Thoracic aorta (tissue), 2 donors: ENCODE measurements at regions not wholly inside any gene's neighbourhood (a gene's known extent, or its start where the extent isn't known, plus 50 kb on each side); places are given as distances from the start of the nearest gene placed in this dataset.

Source experiments
- ATAC-seq: fragments of 150-250 bp; one replicate; pipeline ENCODE4 v1.8.0; 2017; ENCODE audit warnings: low read depth; ENCODE audit not compliant: insufficient number of reproducible peaks, low FRiP score
- DNase-seq: peaks from one replicate; pipeline ENCODE4 v3.0.0-alpha.2; 2020; ENCODE audit warnings: low spot score
- H3K27ac ChIP-seq, 2 donors: fragments of 200-600 bp; sonication (generic); 1 replicate in 1 of 2; 2 replicates in 1 of 2; pipeline ENCODE4 v1.5.1; 2016; ENCODE audit warnings: mild to moderate bottlenecking in 2 of 2, moderate library complexity in 2 of 2
- H3K27me3 ChIP-seq: fragments of 200-600 bp; sonication (generic); replicated peaks from 2 replicates; pipeline ENCODE4 v1.6.0; 2016; ENCODE audit warnings: mild to moderate bottlenecking; ENCODE audit not compliant: insufficient read depth
- H3K36me3 ChIP-seq: fragments of 200-600 bp; sonication (generic); one replicate; pipeline ENCODE4 v1.5.1; 2016
- H3K4me1 ChIP-seq, 2 donors: fragments of 200-600 bp; sonication (generic); 1 replicate in 1 of 2; 2 replicates in 1 of 2; pipeline versions ENCODE4 v1.5.1 to v1.6.0; 2016; ENCODE audit warnings: low read depth in 2 of 2, mild to moderate bottlenecking in 1 of 2; ENCODE audit not compliant: control insufficient read depth in 1 of 2
- H3K4me3 ChIP-seq: fragments of 200-600 bp; sonication (generic); 2 replicates; pipeline ENCODE4 v1.5.1; 2016; ENCODE audit warnings: mild to moderate bottlenecking
- H3K9me3 ChIP-seq: fragments of 200-600 bp; sonication (generic); 2 replicates; pipeline ENCODE4 v1.5.1; 2016
- TF ChIP-seq, protein P1 (sequence below): fragments of 200-600 bp; sonication (generic); IDR thresholded peaks from one replicate; pipeline ENCODE4 v1.5.1; 2019; ENCODE audit warnings: antibody characterized with exemption

DNA sequence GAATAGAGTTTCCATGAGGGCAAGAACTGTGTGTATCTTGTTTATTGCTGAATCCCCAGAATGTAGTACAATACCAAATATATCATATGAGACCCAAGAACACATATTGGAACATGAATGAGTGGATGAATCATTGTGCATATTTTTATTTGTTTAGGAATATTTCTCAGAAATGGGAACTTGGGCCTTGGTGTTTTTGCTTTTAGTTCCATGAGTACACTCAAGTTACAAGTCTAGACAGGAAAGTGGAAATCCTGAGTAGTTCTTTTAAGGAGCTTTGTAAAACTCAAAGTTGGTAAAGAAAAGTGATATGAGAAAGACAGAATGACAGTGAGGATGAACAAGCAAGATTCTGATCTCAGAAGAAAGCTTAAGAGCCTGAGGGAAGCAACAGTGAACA, 647.0 kb downstream of the EFNA5 start:
- Histone ChIP-seq H3K4me3 (no peak overlapping the region), H3K9me3 (no peaks in the 10 kb centered on the region)
- ATAC-seq = no peak

DNA sequence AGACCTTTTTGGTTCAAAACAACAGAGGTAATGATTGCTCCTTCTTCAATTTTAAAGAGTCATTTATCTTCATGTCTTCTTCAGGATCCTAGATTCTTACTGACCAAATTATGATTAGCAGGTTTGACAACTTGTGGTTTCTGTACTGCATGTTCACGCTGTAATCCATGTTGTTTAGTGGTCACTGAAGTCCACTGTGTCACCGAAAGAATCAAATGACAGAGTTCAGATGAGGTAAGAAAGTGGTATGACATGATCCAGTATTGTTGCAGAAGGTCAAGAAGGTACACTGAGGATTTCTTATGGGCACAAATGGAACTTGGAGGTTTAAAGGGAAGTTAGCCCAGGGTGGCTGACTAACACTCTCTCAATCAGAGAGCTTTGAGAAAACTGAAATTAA, 649.2 kb downstream of the EFNA5 start:
- no peaks in the 10 kb centered on the region for H3K9me3 ChIP-seq
- DNase-seq (no peak), ATAC-seq (no peak)
- no peaks in the 10 kb centered on the region for H3K27me3 ChIP-seq
- no peaks in the 10 kb centered on the region for H3K36me3 ChIP-seq
- H3K27ac ChIP-seq = no peak overlapping the region
- TF ChIP-seq, protein P1, sequence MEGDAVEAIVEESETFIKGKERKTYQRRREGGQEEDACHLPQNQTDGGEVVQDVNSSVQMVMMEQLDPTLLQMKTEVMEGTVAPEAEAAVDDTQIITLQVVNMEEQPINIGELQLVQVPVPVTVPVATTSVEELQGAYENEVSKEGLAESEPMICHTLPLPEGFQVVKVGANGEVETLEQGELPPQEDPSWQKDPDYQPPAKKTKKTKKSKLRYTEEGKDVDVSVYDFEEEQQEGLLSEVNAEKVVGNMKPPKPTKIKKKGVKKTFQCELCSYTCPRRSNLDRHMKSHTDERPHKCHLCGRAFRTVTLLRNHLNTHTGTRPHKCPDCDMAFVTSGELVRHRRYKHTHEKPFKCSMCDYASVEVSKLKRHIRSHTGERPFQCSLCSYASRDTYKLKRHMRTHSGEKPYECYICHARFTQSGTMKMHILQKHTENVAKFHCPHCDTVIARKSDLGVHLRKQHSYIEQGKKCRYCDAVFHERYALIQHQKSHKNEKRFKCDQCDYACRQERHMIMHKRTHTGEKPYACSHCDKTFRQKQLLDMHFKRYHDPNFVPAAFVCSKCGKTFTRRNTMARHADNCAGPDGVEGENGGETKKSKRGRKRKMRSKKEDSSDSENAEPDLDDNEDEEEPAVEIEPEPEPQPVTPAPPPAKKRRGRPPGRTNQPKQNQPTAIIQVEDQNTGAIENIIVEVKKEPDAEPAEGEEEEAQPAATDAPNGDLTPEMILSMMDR = no peak
- no peak overlapping the region for H3K4me3 ChIP-seq
- H3K4me1 ChIP-seq = peaks cover 0 to 7% of the 10 kb centered on the region in 2 donors

More for the DNA sequence above, 647.0 kb downstream of the EFNA5 start:
- TF ChIP-seq, protein P1 = no peak
- H3K36me3 ChIP-seq = no peaks in the 10 kb centered on the region
- peaks cover 0 to 7% of the 10 kb centered on the region in 2 donors for H3K4me1 ChIP-seq
- DNase-seq = no peak
- H3K27ac ChIP-seq = no peak overlapping the region
- H3K27me3 ChIP-seq = no peaks in the 10 kb centered on the region

DNA sequence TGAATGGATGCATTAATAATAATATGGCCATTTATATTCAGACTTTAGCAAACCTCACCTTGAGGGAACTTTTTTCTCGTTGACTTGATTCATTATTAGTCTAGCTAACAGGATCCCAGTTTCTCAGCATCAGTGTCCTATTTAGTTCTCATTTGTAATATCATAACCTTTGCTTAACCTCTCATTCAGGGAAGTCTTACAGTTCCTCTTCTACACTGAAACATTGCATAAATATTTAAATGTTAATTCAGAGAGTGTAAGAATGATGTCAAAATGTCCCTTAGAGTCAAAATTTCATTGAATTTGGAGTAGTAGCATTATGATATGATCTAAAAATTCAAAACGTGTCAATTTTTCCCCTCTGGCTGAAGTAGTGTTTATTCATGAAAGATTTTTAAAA, 650.1 kb downstream of the EFNA5 start:
- Histone ChIP-seq H3K27me3 (no peaks in the 10 kb centered on the region), H3K4me1 (peaks cover 0 to 7% of the 10 kb centered on the region in 2 donors), H3K9me3 (no peaks in the 10 kb centered on the region), H3K36me3 (no peaks in the 10 kb centered on the region), H3K27ac (no peak overlapping the region), H3K4me3 (no peak overlapping the region)
- TF ChIP-seq, protein P1 = no peak
- DNase-seq = no peak
- no peak for ATAC-seq

DNA sequence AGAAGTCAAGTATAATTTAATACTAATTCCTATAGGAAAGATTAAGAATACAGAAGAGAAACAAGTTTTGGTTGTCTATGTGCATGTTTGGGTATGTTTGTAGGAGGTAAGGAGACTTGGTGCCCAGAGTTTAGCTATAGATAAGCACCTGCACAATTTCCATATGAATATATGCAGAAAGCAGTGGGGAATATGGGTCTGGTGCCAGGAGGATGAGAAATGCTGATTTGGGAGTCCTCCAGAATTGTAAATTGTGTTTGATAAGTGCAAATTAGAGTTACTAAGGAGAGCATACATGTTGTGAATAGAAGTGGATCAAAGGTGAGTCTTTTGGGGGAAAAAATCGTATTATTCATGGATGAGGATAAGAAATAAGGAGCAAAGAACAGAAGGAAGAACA, 653.1 kb downstream of the EFNA5 start:
- TF ChIP-seq, protein P1 = no peak
- no peaks in the 10 kb centered on the region for H3K36me3 ChIP-seq
- ATAC-seq = no peak

DNA sequence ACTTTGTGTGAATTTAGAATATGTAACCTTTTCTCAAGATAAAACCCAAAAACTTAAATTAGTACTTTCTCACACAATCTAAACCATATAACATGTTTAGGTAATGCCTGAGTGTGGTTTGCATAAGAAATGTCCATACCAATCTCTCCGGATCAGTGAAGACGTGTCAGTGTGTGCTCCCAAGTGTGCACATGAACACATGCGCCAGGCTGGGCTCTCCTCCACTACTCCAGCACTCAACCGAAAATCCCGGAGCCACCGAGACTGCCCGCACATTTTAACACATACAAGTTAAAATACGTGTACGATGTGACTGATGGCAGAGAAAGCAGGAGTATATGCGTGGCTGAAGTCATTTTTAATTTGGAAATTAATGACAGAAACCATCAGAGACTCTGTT, 658.4 kb downstream of the EFNA5 start:
- DNase-seq (no peak), ATAC-seq (no peak)
- H3K27me3 ChIP-seq = no peaks in the 10 kb centered on the region
- TF ChIP-seq, protein P1 = no peak
- H3K36me3 ChIP-seq = no peaks in the 10 kb centered on the region
- H3K27ac ChIP-seq = no peak overlapping the region
- no peaks in the 10 kb centered on the region for H3K9me3 ChIP-seq
- no peaks in the 10 kb centered on the region for H3K4me1 ChIP-seq
- no peak overlapping the region for H3K4me3 ChIP-seq

More for the DNA sequence above, 653.1 kb downstream of the EFNA5 start:
- Histone ChIP-seq H3K4me3 (no peak overlapping the region), H3K4me1 (no peaks in the 10 kb centered on the region), H3K27ac (no peak overlapping the region), H3K27me3 (no peaks in the 10 kb centered on the region), H3K9me3 (no peaks in the 10 kb centered on the region)
- DNase-seq = no peak
